ENCODE measurements at regions not wholly inside any gene's neighbourhood (a gene's known extent, or its start where the extent isn't known, plus 50 kb on each side); places are given as distances from the start of the nearest gene placed in this dataset.

GRCh38 chr1:219318826-219319225, 145.1 kb downstream of the LYPLAL1 start:
- no peak for FAIRE-seq
- no peak for DNase-seq (ENCODE audit: insufficient read length, low spot score)
- no peak for TF ChIP-seq POLR2A (IDR thresholded peaks at IDR 0.05; ENCODE audit: low read depth, low read length)

GRCh38 chr1:219317762-219318353, 144.2 kb downstream of the LYPLAL1 start:
- no peak for TF ChIP-seq POLR2A (IDR thresholded peaks at IDR 0.05; ENCODE audit: low read depth, low read length)
- FAIRE-seq, result no peak
- DNase-seq (ENCODE audit: insufficient read length, low spot score), result no peak

- no peak for TF ChIP-seq POLR2A (IDR thresholded peaks at IDR 0.05; ENCODE audit: low read depth, low read length)
- no peak for DNase-seq (ENCODE audit: insufficient read length, low spot score)
- FAIRE-seq, result no peak
These were observed 142.4 kb downstream of the LYPLAL1 start for GRCh38 chr1:219316066-219316465.

GRCh38 chr1:219313961-219314360, 140.3 kb downstream of the LYPLAL1 start:
- no peak for DNase-seq (ENCODE audit: insufficient read length, low spot score)
- no peak for FAIRE-seq
- no peak for TF ChIP-seq POLR2A (IDR thresholded peaks at IDR 0.05; ENCODE audit: low read depth, low read length)

DNA sequence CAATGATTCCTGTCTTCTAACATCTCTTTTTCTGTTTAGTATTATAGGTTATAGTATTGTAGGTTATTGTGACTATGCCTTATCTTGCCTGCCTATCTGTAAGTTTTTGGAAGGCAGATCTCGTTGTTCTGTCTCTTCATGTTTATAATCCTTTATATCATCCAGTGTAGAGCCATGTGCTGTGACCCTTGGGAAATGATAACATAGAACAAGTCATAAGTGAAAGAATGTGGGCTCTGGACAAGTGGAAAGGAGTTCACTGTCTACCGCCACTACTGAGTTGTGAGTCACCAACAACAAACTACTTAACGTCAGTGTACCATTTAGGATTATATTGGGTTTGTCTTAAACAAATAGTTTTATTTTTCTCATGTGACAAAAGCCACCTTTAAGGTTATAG, 139.3 kb downstream of the LYPLAL1 start:
- peak; percentile 80 for FAIRE-seq
- peak; percentile 35 for DNase-seq (ENCODE audit: insufficient read length, low spot score)

DNA sequence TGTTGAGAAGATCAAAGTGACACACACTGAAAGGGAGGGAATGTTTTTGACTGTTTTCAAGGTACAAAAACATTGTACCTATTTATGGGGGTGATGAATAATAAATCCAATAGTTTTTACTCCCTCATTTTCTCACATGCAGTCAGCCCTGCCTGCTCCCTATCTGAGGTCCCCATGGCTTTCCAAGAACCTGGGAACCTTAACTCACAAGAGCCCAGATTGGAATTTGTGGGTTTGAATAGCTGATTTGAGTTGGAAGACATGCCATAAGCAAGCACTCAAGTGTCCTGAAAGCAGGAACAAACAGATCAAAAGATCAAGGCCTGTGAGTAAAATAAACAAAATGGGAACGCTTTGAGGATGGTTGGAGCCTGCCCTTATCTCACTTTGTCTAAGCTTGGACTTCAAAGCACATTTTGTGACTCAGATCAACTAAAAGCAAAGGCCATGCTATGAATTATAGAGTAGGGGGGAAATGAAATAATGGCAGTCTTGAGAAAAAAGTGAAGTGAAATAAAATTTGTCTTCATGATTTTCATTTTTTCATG, 136.6 kb downstream of the LYPLAL1 start:
- no peak for TF ChIP-seq POLR2A (IDR thresholded peaks at IDR 0.05; ENCODE audit: low read depth, low read length)
- no peak for DNase-seq (ENCODE audit: insufficient read length, low spot score)
- no peak for FAIRE-seq

More for the DNA sequence above, 139.3 kb downstream of the LYPLAL1 start:
- TF ChIP-seq POLR2A (IDR thresholded peaks at IDR 0.05; ENCODE audit: low read depth, low read length), result no peak

GRCh38 chr1:219308367-219308766, 134.7 kb downstream of the LYPLAL1 start:
- no peak for DNase-seq (ENCODE audit: insufficient read length, low spot score)
- no peak for FAIRE-seq
- no peak for TF ChIP-seq POLR2A (IDR thresholded peaks at IDR 0.05; ENCODE audit: low read depth, low read length)

DNA sequence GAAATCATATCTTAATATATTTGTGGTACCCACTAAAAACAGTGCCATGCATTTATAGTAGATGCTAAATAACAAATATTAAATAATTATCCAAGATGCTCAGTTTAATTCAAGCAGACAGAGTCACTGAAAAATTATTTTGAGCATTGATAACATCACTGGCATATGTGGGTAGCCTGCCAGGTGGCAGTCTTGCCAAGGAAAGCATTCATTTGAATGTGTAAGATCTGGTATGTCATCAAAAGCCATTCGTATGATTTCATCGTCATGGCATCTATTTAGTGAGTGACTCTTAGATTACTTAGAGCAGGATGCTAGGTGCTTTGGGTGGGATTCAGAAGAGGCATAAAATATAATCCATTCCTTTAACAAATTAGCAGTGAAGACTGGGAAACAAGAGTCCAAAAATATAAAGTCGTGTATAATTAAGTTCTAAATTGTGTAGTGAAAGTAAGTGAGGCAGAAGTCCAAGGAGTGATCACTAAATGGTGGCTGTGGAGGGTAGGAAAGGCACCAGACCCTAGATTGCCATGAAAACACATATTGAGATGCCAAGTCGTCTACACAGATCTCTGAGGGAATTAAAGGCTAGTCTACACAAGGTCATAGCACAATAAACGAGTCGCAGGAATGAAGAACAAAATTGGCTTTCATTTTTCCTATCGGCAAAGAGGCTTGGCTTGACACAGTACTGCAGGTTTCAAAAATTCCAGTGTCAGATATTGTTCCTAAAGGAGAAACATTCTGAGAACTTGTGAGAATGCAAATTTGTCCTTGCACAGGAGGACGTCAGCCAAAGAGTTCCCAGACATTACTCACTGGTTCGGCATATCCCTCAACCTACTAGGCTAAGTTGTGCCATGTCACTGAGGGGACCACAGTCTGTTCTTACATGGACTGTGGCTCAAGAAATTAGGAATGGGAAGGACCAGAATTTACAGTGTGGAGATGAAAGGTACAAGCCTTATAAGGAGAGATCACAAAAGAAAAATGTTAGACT, 130.8 kb downstream of the LYPLAL1 start:
- FAIRE-seq, result peak; percentile 85
- DNase-seq (ENCODE audit: insufficient read length, low spot score), result peak; percentile 33
- no peak for TF ChIP-seq POLR2A (IDR thresholded peaks at IDR 0.05; ENCODE audit: low read depth, low read length)

DNA sequence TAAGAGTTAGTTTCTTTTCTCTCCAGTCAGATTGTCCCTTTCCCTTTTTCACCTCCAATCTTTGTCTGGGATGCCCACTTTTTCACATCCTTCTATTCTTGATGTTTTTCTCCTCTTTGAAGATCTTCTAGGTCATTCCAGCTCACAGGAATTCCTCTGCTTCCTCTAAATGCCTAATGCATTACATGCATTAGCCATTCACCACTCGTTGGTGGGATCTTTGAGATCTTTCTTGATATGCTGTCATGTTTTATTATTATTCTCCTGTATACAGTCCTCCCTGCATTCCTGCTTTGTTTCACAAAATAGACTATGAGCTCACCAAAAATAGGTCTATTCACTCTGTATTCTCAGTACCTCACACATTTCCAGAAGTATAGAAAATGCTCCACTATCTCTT, 129.0 kb downstream of the LYPLAL1 start:
- no peak for FAIRE-seq
- no peak for DNase-seq (ENCODE audit: insufficient read length, low spot score)
- no peak for TF ChIP-seq POLR2A (IDR thresholded peaks at IDR 0.05; ENCODE audit: low read depth, low read length)

DNA sequence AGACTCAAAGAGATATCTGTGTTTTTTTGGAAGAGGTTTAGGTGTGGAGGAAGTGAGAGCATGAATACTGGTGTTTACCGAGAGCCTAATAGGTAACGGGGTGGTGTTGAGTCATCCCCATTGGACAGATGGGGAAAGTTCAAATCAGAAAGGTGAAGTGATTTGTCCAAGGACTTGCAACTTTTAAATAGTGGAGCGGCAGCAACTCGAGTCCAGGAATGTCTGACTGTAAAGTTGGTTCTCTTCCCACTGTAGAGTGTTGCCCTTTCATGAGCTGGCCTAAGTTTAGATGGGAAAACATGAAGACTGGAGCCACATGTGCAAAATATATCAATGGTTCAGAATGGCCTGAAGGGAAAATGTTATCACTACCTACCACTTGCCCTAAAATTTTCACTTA, 125.7 kb downstream of the LYPLAL1 start:
- TF ChIP-seq POLR2A (IDR thresholded peaks at IDR 0.05; ENCODE audit: low read depth, low read length), result no peak
- DNase-seq (ENCODE audit: insufficient read length, low spot score) (no peak), FAIRE-seq (no peak)

DNA sequence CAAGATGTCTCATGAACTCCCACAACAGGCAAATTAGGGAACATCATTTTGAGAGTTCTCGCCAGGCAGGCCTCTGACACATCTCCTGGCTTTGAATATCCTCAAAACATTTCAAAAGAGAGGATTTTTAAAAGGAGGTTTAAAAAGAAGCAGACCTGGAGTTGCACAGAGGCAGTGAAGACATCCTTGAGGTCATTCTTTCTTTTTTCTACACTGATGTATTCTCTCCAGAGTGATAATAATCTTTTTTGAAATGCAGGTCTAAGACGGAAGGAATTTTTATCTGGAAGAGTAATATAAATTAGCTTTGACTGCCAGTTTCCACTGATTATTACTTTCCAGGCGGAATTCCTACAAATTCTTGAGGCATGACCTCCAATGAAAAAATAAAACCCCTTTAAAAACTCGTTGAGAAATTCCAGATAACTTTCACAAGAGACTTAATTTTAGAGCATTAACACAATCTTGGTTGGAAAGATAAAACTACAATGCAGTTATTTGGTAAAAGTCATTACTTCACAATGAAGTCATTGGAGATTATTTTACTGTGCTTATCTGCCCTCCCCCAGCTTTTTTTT, 125.0 kb downstream of the LYPLAL1 start:
- DNase-seq (ENCODE audit: insufficient read length, low spot score) (no peak), FAIRE-seq (no peak)
- TF ChIP-seq POLR2A (IDR thresholded peaks at IDR 0.05; ENCODE audit: low read depth, low read length), result no peak

DNA sequence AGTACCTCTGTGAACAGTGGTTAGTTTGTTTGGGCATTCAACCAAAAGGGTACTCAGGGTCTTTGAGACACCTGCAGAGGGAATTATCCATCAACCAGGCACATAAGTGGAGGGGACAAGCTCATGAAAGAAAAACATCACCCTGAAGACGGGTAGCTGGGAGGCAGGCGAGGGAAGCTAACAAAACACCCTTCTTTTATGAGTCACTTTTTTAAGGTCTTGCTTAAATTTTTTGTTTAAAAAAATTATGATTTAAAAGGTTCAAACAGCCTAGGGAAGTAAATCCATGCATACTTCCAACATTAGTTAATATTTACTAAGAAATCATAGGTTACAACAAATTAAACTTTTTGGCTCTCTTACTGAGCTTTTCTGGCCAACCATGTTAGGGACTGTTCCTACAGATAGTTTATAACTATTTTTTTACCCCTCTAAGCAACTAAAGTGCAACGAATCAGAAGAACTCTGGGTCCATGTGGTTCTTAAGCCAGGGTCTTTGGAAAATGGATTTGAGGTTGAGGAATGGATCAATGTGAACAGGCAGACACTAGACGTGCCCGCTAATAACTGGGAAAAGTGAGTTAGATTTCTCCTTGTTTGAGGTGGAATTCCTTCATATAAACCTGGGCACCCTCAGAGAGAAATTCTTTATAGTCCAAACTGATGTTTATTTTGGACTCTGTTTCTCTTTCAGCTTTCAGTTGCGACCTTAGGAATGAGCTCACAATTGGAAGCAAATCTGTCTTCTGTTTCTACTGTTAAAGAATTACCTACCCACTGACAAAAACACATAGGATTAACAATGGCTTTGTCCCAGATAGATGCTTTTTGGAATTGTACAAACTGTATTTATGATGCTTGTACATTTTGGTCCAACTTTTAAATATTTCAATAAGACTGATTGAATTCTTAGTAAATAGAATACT, 123.0 kb downstream of the LYPLAL1 start:
- no peak for TF ChIP-seq POLR2A (IDR thresholded peaks at IDR 0.05; ENCODE audit: low read depth, low read length)
- DNase-seq (ENCODE audit: insufficient read length, low spot score) (no peak), FAIRE-seq (no peak)

DNA sequence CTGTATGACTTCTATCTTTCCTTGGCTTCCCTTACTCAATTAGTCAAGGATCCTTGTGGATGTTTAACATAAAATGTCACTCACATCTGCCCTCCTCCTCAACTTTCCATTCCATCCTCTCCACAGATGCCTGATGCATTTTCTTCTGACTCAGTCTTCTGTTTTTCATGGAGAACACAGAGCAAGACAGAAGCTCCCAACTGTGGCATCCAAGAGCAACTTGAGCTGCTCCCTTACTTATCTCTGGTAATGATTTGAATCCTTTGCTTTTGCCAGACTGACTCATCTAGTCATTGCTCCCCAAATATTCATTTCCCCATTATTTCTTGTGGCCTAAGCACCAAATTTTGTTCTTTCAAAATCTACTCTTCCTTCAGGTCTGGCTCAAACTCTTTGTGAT, 120.6 kb downstream of the LYPLAL1 start:
- no peak for FAIRE-seq
- DNase-seq (ENCODE audit: insufficient read length, low spot score), result no peak

More for the DNA sequence above, 120.6 kb downstream of the LYPLAL1 start:
- TF ChIP-seq POLR2A (IDR thresholded peaks at IDR 0.05; ENCODE audit: low read depth, low read length), result no peak

Data from H54 (cell line).